Left ventricle myocardium superior (tissue), 1 donor: ENCODE measurements at regions not wholly inside any gene's neighbourhood (a gene's known extent, or its start where the extent isn't known, plus 50 kb on each side); places are given as distances from the start of the nearest gene placed in this dataset.

Source experiments
- ATAC-seq: fragments of 200-7000 bp; cut with Tn5 transposase; one replicate; pipeline ENCODE4 v1.9.1; 2020; ENCODE audit warnings: mild to moderate bottlenecking, moderate library complexity
- DNase-seq: peaks from one replicate; pipeline ENCODE4 v3.0.0-alpha.2; 2020
- intact Hi-C: fragments of 100-400 bp; cut with micrococcal nuclease; formaldehyde crosslinking; loops from one replicate; pipeline ENCODE4 v1.11.0; 2022
- donor health status: DM: no; HTN: yes; CAD: no; lungs with severe emphysema.

- ATAC-seq (no peak), DNase-seq (no peak)
- intact Hi-C loops, result no loop called here
Observed at GRCh38 chr10:130835068-130835467, 476.5 kb downstream of the TCERG1L start.

GRCh38 chr10:130836344-130836743 is 475.2 kb downstream of the TCERG1L start:
- DNase-seq (no peak), ATAC-seq (no peak)
- intact Hi-C loops, result no loop called here

- intact Hi-C loops, result no loop called here
Observed at GRCh38 chr10:130843051-130843653, 468.4 kb downstream of the TCERG1L start.

GRCh38 chr10:130844310-130844709 is 467.2 kb downstream of the TCERG1L start:
- no peak for ATAC-seq
- intact Hi-C loops, result no loop called here
- no peak for DNase-seq

More at GRCh38 chr10:130843051-130843653, 468.4 kb downstream of the TCERG1L start:
- DNase-seq (no peak), ATAC-seq (no peak)

- no peak for DNase-seq
- intact Hi-C loops, result no loop called here
- ATAC-seq, result no peak
Observed at GRCh38 chr10:130847170-130847569, 464.4 kb downstream of the TCERG1L start.

GRCh38 chr10:130848855-130849254 is 462.7 kb downstream of the TCERG1L start:
- ATAC-seq, result no peak
- intact Hi-C loops, result no loop called here
- no peak for DNase-seq

- intact Hi-C loops, result no loop called here
- ATAC-seq, result no peak
Observed at GRCh38 chr10:130854151-130854550, 457.4 kb downstream of the TCERG1L start.

GRCh38 chr10:130857631-130858295 is 453.8 kb downstream of the TCERG1L start:
- DNase-seq, result no peak
- intact Hi-C loops, result no loop called here
- no peak for ATAC-seq

More at GRCh38 chr10:130854151-130854550, 457.4 kb downstream of the TCERG1L start:
- DNase-seq, result no peak

- intact Hi-C loops, result no loop called here
- DNase-seq (no peak), ATAC-seq (no peak)
Observed at GRCh38 chr10:130858626-130859025, 452.9 kb downstream of the TCERG1L start.

- DNase-seq, result no peak
- ATAC-seq, result no peak
- intact Hi-C loops, result no loop called here
Observed at GRCh38 chr10:130859427-130859826, 452.1 kb downstream of the TCERG1L start.

GRCh38 chr10:130862122-130862521 is 449.4 kb downstream of the TCERG1L start:
- intact Hi-C loops, result no loop called here
- DNase-seq (no peak), ATAC-seq (no peak)

- intact Hi-C loops, result no loop called here
- no peak for DNase-seq
- no peak for ATAC-seq
Observed at GRCh38 chr10:130862626-130863025, 448.9 kb downstream of the TCERG1L start.

- no peak for ATAC-seq
- DNase-seq, result no peak
- intact Hi-C loops, result no loop called here
Observed at GRCh38 chr10:130863044-130863443, 448.5 kb downstream of the TCERG1L start.

- ATAC-seq (no peak), DNase-seq (no peak)
- intact Hi-C loops, result no loop called here
Observed at GRCh38 chr10:130864961-130865818, 446.3 kb downstream of the TCERG1L start.

GRCh38 chr10:130866857-130867256 is 444.7 kb downstream of the TCERG1L start:
- no peak for ATAC-seq
- intact Hi-C loops, result no loop called here

GRCh38 chr10:130867446-130868194 is 443.9 kb downstream of the TCERG1L start:
- intact Hi-C loops, result no loop called here

More at GRCh38 chr10:130866857-130867256, 444.7 kb downstream of the TCERG1L start:
- DNase-seq, result no peak

GRCh38 chr10:130869179-130869841 is 442.2 kb downstream of the TCERG1L start:
- intact Hi-C loops, result no loop called here
- ATAC-seq, result no peak
- no peak for DNase-seq

More at GRCh38 chr10:130867446-130868194, 443.9 kb downstream of the TCERG1L start:
- DNase-seq (no peak), ATAC-seq (no peak)

GRCh38 chr10:130871406-130871805 is 440.1 kb downstream of the TCERG1L start:
- ATAC-seq (no peak), DNase-seq (no peak)
- intact Hi-C loops, result no loop called here

- intact Hi-C loops, result no loop called here
- no peak for ATAC-seq
- DNase-seq, result no peak
Observed at GRCh38 chr10:130873636-130874035, 437.9 kb downstream of the TCERG1L start.
